A549 (cell line): ENCODE measurements at regions not wholly inside any gene's neighbourhood (a gene's known extent, or its start where the extent isn't known, plus 50 kb on each side); places are given as distances from the start of the nearest gene placed in this dataset.

Experiments
- ATAC-seq, 2 experiments: fragments of 200-7000 bp in 1 of 2; fragments of >200 bp in 1 of 2; cut with Nextera tagmentation in 1 of 2; cut with Tn5 transposase in 1 of 2; 3 replicates each; pipeline versions ENCODE4 v1.8.0 to v1.9.1; 2018 to 2020; ENCODE audit warnings: mild to moderate bottlenecking in 1 of 2, moderate library complexity in 1 of 2
- CTCF ChIA-PET: fragments of 300-600 bp; sonication (Branson Sonifier 250); formaldehyde crosslinking; extraction: SDS; loops from one replicate; lab custom pipeline; 2021; ENCODE audit warnings: antibody characterized with exemption, inconsistent platforms; lab: Yijun Ruan, JAX
- POLR2A ChIA-PET: fragments of 350-600 bp; formaldehyde crosslinking; extraction: SDS; loops from one replicate; lab custom pipeline; 2021; ENCODE audit warnings: antibody characterized with exemption, inconsistent platforms; lab: Yijun Ruan, JAX
- DNase-seq, 2 experiments: peaks; one replicate each; pipeline versions ENCODE4 v3.0.0 to v3.0.0-alpha.2; 2011 to 2016; ENCODE audit warnings: low read depth in 1 of 2, low spot score in 1 of 2
- FAIRE-seq: peaks from 2 replicates; lab custom pipeline; 2011; peaks lifted over from hg19 to GRCh38; lab: Jason Lieb, UNC
- H3K27ac ChIP-seq, 2 experiments: fragments of >200 bp; sonication (Bioruptor Twin); formaldehyde crosslinking; 3 replicates each; pipeline ENCODE4 v1.5.1; 2016 to 2017
- H3K4me1 ChIP-seq: fragments of >200 bp; sonication (Bioruptor Twin); formaldehyde crosslinking; 3 replicates; pipeline ENCODE4 v1.6.1; 2016
- H3K4me2 ChIP-seq: fragments of >200 bp; sonication (Bioruptor Twin); formaldehyde crosslinking; 3 replicates; pipeline ENCODE4 v1.6.1; 2016
- H3K4me3 ChIP-seq: fragments of >200 bp; sonication (Bioruptor Twin); formaldehyde crosslinking; 3 replicates; pipeline ENCODE4 v1.5.1; 2016
- H3K9me3 ChIP-seq: fragments of >200 bp; sonication (Bioruptor Twin); formaldehyde crosslinking; 3 replicates; pipeline ENCODE4 v1.6.1; 2016
- CEBPB ChIP-seq, 2 experiments: fragments of >200 bp in 1 of 2; sonication (Bioruptor Twin) in 1 of 2; formaldehyde crosslinking in 1 of 2; IDR thresholded peaks; 2 replicates each; pipeline ENCODE4 v1.6.1; 2012 to 2016
- CHD2 ChIP-seq: fragments of 150-350 bp; IDR thresholded peaks from 2 replicates; pipeline ENCODE4 v1.6.1; 2014; ENCODE audit warnings: low read length; ENCODE audit not compliant: partially characterized antibody
- CHD4 ChIP-seq: fragments of 200-600 bp; sonication (generic); IDR thresholded peaks from 2 replicates; pipeline ENCODE4 v1.6.1; 2016; ENCODE audit warnings: antibody characterized with exemption, mild to moderate bottlenecking, borderline replicate concordance
- EHF ChIP-seq: fragments of 250-450 bp; sonication (Bioruptor Pico); IDR thresholded peaks from 2 replicates; pipeline ENCODE4 v1.5.0; 2020; ENCODE audit warnings: mild to moderate bottlenecking
- EHMT2 ChIP-seq: fragments of 200-600 bp; sonication (generic); IDR thresholded peaks from 2 replicates; pipeline ENCODE4 v1.6.1; 2016; ENCODE audit warnings: antibody characterized with exemption, low read depth, mild to moderate bottlenecking, moderate library complexity
- FOSB ChIP-seq: fragments of 250-450 bp; sonication (Bioruptor Pico); IDR thresholded peaks from 2 replicates; pipeline ENCODE4 v1.5.0; 2020; ENCODE audit warnings: mild to moderate bottlenecking, moderate library complexity
- HDAC2 ChIP-seq: fragments of 200-600 bp; sonication (generic); IDR thresholded peaks from 2 replicates; pipeline ENCODE4 v1.6.1; 2016
- HOXB5 ChIP-seq: fragments of 250-450 bp; sonication (Bioruptor Pico); IDR thresholded peaks from 2 replicates; pipeline ENCODE4 v1.5.0; 2020; ENCODE audit warnings: mild to moderate bottlenecking, moderate library complexity
- JUNB ChIP-seq: fragments of >200 bp; sonication (Bioruptor Twin); formaldehyde crosslinking; IDR thresholded peaks from 2 replicates; pipeline ENCODE4 v1.6.1; 2016
- KDM5A ChIP-seq: fragments of 200-600 bp; sonication (generic); IDR thresholded peaks from 2 replicates; pipeline ENCODE4 v1.6.1; 2016; ENCODE audit warnings: antibody characterized with exemption, mild to moderate bottlenecking
- NR3C1 ChIP-seq: fragments of >200 bp; sonication (Bioruptor Twin); formaldehyde crosslinking; IDR thresholded peaks from 3 replicates; pipeline ENCODE4 v1.6.1; 2017
- POLR2A ChIP-seq: IDR thresholded peaks from 2 replicates; pipeline ENCODE4 v1.6.1; 2012; ENCODE audit warnings: mild to moderate bottlenecking, low read length
- POLR2AphosphoS2 ChIP-seq: conservative IDR thresholded peaks from 2 replicates; pipeline ENCODE4 v1.6.1; 2012; ENCODE audit warnings: low read length, improper control_type of control experiment, inconsistent platforms
- RAD21 ChIP-seq, 2 experiments: fragments of >200 bp in 1 of 2; sonication (Bioruptor Twin) in 1 of 2; formaldehyde crosslinking in 1 of 2; IDR thresholded peaks in 1 of 2; conservative IDR thresholded peaks in 1 of 2; 2 replicates in 1 of 2; 3 replicates in 1 of 2; pipeline ENCODE4 v1.6.1; 2012 to 2018; ENCODE audit warnings: inconsistent platforms in 1 of 2
- RCOR1 ChIP-seq: fragments of 150-350 bp; IDR thresholded peaks from 2 replicates; pipeline ENCODE4 v1.6.1; 2014; ENCODE audit warnings: antibody characterized with exemption, low read length, low read depth
- RFX5 ChIP-seq: fragments of 450-650 bp; IDR thresholded peaks from 2 replicates; pipeline ENCODE4 v1.7.1; 2014; ENCODE audit warnings: antibody characterized with exemption, mild to moderate bottlenecking, moderate library complexity
- SMC3 ChIP-seq: fragments of >200 bp; sonication (Bioruptor Twin); formaldehyde crosslinking; IDR thresholded peaks from 3 replicates; pipeline ENCODE4 v1.6.1; 2018; ENCODE audit warnings: inconsistent platforms
- TFCP2L1 ChIP-seq: fragments of 250-450 bp; sonication (Bioruptor Pico); IDR thresholded peaks from 2 replicates; pipeline ENCODE4 v1.5.0; 2021; ENCODE audit warnings: mild to moderate bottlenecking
- ZFP36 ChIP-seq: fragments of 450-650 bp; IDR thresholded peaks from 2 replicates; pipeline ENCODE4 v1.6.1; 2014; ENCODE audit warnings: borderline replicate concordance; ENCODE audit not compliant: partially characterized antibody
- ZNF302 ChIP-seq: fragments of 250-450 bp; sonication (Bioruptor Pico); IDR thresholded peaks from 2 replicates; pipeline ENCODE4 v1.9.0; 2021; ENCODE audit warnings: inconsistent platforms, mild to moderate bottlenecking, moderate library complexity
- WGBS: methylation state at CpG from one replicate; pipeline ENCODE4 v1.1.6; 2017; ENCODE audit errors: missing lambda C conversion rate; 5-methylcytosine and 5-hydroxymethylcytosine counted together
- TF ChIP-seq, protein P1 (sequence below): fragments of 250-450 bp; sonication (Bioruptor Pico); IDR thresholded peaks from 2 replicates; pipeline ENCODE4 v1.5.0; 2020; ENCODE audit warnings: low read depth, mild to moderate bottlenecking, moderate library complexity
- TF ChIP-seq, protein P2 (sequence below): fragments of 250-450 bp; sonication (Bioruptor Pico); IDR thresholded peaks from 2 replicates; pipeline ENCODE4 v1.5.0; 2021; ENCODE audit warnings: mild to moderate bottlenecking, moderate library complexity, borderline replicate concordance
- TF ChIP-seq, protein P3 (sequence below): fragments of >200 bp; sonication (Bioruptor Twin); formaldehyde crosslinking; IDR thresholded peaks from 3 replicates; pipeline ENCODE4 v1.6.1; 2016
- TF ChIP-seq, protein P4 (sequence below): fragments of 450-650 bp; IDR thresholded peaks from 2 replicates; pipeline ENCODE4 v1.6.1; 2014; ENCODE audit warnings: antibody characterized with exemption
- TF ChIP-seq, protein P5 (sequence below): fragments of >200 bp; sonication (Bioruptor Twin); formaldehyde crosslinking; IDR thresholded peaks from 3 replicates; pipeline ENCODE4 v1.5.1; 2016

DNA sequence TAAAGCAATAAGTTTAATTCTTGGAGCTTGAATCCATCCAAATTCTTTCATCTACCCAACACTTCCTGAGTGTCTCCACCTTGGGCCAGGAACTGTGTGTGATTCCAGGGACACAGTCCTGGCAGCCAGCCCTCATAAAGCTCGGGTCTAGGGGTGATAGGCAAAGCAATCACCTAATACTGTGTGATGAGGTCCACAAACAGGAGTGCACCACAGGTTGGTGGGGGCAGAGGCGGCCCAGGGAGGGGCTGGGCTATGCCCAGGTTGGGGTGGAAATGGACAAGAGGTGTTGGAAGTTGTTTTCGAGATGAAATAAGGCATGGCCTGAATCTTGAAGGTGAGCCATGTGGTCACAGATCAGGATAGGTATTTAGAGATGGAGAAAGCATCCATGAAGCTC, 133.9 kb upstream of the PTCH1 start (continued):
- TF ChIP-seq HOXB5 (CRISPR knock-in tag) = no peak

DNA sequence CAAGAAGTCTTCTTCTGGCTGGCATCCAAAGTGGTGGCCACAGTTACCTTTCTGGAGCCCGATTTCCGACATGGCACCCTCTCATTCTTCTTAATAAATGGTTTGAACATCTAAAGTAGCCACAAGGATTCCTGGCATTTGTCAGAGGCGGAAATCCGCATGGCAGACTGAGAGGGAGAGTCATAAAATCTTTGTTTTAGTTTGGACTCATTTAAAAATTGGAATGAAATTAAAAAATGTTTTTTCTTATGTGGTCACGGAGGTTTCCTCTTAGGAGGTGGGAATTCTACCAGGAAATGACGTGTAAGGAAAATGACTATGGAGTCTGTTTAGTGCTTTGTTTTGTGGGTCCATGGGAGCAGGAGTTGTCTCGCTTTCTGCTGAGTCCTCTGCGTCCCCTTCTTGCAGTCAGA, 133.0 kb upstream of the PTCH1 start:
- DNase-seq (no peak), FAIRE-seq (no peak), ATAC-seq (no peak)
- ChIA-PET POLR2A (no interaction called here), CTCF (no interaction called here)
- Histone ChIP-seq H3K9me3 (no peaks in the 10 kb centered on the region), H3K4me3 (no peak overlapping the region), H3K4me2 (no peak overlapping the region), H3K27ac (no peak overlapping the region), H3K4me1 (no peaks in the 10 kb centered on the region)
- WGBS = 70% methylated on average over 8 of the region's 8 CpGs
- TF ChIP-seq ZFP36 (no peak), CHD4 (no peak), POLR2A (no peak), SMC3 (no peak), ZNF302 (CRISPR knock-in tag) (no peak), HDAC2 (no peak), HOXB5 (CRISPR knock-in tag) (no peak), CHD2 (no peak), KDM5A (no peak), TFCP2L1 (CRISPR knock-in tag) (no peak), NR3C1 (no peak)
- TF ChIP-seq, protein P1, sequence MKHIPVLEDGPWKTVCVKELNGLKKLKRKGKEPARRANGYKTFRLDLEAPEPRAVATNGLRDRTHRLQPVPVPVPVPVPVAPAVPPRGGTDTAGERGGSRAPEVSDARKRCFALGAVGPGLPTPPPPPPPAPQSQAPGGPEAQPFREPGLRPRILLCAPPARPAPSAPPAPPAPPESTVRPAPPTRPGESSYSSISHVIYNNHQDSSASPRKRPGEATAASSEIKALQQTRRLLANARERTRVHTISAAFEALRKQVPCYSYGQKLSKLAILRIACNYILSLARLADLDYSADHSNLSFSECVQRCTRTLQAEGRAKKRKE (CRISPR knock-in tag) = no peak
- TF ChIP-seq, protein P2, sequence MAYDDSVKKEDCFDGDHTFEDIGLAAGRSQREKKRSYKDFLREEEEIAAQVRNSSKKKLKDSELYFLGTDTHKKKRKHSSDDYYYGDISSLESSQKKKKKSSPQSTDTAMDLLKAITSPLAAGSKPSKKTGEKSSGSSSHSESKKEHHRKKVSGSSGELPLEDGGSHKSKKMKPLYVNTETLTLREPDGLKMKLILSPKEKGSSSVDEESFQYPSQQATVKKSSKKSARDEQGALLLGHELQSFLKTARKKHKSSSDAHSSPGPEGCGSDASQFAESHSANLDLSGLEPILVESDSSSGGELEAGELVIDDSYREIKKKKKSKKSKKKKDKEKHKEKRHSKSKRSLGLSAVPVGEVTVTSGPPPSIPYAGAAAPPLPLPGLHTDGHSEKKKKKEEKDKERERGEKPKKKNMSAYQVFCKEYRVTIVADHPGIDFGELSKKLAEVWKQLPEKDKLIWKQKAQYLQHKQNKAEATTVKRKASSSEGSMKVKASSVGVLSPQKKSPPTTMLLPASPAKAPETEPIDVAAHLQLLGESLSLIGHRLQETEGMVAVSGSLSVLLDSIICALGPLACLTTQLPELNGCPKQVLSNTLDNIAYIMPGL (CRISPR knock-in tag) = no peak

DNA sequence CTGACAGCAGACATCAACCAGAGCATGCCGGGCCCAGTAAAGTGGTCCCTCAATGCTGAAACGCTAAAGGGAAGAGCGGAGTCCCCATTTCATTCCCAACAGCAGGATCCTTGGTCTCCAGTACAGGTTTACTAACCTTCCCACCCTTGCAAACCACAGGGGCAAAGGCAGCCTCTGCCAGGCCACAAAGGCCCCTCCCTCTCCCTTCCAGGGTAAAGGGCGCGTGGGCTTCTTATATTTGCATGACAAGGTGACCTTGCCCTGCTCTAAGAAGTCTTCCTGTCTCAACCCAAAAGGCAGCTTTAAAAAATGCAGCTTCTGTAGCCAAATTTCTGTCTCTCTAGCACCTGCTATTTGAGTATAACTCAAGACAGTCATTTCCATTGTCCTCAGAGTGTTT, 131.5 kb upstream of the PTCH1 start:
- Histone ChIP-seq H3K4me3 (no peak overlapping the region), H3K27ac (no peak overlapping the region), H3K4me2 (no peak overlapping the region), H3K4me1 (no peaks in the 10 kb centered on the region), H3K9me3 (no peaks in the 10 kb centered on the region)
- TF ChIP-seq JUNB = no peak
- TF ChIP-seq, protein P3, sequence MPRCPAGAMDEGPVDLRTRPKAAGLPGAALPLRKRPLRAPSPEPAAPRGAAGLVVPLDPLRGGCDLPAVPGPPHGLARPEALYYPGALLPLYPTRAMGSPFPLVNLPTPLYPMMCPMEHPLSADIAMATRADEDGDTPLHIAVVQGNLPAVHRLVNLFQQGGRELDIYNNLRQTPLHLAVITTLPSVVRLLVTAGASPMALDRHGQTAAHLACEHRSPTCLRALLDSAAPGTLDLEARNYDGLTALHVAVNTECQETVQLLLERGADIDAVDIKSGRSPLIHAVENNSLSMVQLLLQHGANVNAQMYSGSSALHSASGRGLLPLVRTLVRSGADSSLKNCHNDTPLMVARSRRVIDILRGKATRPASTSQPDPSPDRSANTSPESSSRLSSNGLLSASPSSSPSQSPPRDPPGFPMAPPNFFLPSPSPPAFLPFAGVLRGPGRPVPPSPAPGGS = no peak
- TF ChIP-seq, protein P4, sequence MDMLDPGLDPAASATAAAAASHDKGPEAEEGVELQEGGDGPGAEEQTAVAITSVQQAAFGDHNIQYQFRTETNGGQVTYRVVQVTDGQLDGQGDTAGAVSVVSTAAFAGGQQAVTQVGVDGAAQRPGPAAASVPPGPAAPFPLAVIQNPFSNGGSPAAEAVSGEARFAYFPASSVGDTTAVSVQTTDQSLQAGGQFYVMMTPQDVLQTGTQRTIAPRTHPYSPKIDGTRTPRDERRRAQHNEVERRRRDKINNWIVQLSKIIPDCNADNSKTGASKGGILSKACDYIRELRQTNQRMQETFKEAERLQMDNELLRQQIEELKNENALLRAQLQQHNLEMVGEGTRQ = no peak
- no peak for TF ChIP-seq FOSB (CRISPR knock-in tag)
- no peak for TF ChIP-seq CEBPB (IDR thresholded peaks at IDR 0.05)
- no peak for TF ChIP-seq EHMT2
- TF ChIP-seq NR3C1 = no peak
- no peak for TF ChIP-seq POLR2AphosphoS2
- no peak for TF ChIP-seq CHD2
- no peak for TF ChIP-seq EHF
- TF ChIP-seq RAD21 (conservative IDR thresholded peaks at IDR 0.05 in 1 of 2, IDR thresholded peaks at IDR 0.05 in 1 of 2) = no peak
- TF ChIP-seq RCOR1 = no peak
- TF ChIP-seq, protein P5, sequence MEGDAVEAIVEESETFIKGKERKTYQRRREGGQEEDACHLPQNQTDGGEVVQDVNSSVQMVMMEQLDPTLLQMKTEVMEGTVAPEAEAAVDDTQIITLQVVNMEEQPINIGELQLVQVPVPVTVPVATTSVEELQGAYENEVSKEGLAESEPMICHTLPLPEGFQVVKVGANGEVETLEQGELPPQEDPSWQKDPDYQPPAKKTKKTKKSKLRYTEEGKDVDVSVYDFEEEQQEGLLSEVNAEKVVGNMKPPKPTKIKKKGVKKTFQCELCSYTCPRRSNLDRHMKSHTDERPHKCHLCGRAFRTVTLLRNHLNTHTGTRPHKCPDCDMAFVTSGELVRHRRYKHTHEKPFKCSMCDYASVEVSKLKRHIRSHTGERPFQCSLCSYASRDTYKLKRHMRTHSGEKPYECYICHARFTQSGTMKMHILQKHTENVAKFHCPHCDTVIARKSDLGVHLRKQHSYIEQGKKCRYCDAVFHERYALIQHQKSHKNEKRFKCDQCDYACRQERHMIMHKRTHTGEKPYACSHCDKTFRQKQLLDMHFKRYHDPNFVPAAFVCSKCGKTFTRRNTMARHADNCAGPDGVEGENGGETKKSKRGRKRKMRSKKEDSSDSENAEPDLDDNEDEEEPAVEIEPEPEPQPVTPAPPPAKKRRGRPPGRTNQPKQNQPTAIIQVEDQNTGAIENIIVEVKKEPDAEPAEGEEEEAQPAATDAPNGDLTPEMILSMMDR = no peak
- no peak for TF ChIP-seq HDAC2
- TF ChIP-seq RFX5 = no peak
- TF ChIP-seq ZFP36 = no peak
- DNase-seq (no peak), ATAC-seq (no peak), FAIRE-seq (no peak)
- CTCF ChIA-PET = no interaction called here
- POLR2A ChIA-PET = no interaction called here
- 91% methylated on average over 5 of the region's 5 CpGs for WGBS
